Kidney glomerular epithelial cell (primary cell): ENCODE measurements at regions not wholly inside any gene's neighbourhood (a gene's known extent, or its start where the extent isn't known, plus 50 kb on each side); places are given as distances from the start of the nearest gene placed in this dataset.
A peak's percentile ranks its signal among the peaks of the same experiment; 100 is the strongest.
"Not testable (repeated sequence)": the region's sequence is repeated elsewhere in the genome, so short reads cannot be mapped to it uniquely, and the experiment has no call there.

Source experiments
- DNase-seq: peaks from one replicate; lab custom pipeline; 2025; lab: John Stamatoyannopoulos, UW

DNA sequence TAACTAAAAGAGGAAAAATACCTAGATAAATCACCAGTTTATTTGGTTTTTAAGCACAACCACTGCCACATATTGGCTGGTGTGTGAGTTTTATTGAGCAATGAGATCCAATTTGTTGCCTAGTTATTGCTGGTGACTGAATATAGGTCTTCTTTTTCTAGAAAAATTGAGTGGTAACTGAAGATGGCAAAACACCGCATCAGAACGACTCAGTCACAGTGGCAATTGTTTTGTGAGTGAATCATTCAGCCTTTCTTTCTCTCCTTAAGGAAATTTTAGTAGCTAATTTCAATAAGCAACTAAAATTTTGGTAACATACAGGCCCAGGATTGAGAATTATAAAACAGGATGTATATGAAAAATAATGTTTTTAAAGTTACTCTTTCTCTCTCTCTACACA, 533.0 kb downstream of the KCNA4 start:
- DNase-seq, result no peak

DNA sequence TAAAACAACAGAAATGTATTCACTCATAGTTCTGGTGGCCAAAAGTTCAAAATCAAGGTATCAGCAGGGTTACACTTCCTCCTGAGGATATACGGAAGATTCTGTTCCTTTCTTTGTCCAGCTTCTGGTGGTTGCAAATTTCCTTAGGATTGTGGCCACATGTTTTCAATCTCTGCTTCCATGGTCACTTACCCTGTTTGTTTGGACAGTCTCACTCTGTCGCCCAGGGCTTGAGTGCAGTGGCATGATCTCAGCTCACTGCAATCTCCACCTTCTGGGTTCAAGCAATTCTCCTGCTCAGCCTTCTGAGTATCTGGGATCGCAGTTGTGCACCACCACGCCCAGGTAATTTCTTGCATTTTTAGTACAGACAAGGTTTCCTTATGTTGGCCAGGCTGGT, 534.3 kb downstream of the KCNA4 start:
- DNase-seq, result peak; percentile 70

DNA sequence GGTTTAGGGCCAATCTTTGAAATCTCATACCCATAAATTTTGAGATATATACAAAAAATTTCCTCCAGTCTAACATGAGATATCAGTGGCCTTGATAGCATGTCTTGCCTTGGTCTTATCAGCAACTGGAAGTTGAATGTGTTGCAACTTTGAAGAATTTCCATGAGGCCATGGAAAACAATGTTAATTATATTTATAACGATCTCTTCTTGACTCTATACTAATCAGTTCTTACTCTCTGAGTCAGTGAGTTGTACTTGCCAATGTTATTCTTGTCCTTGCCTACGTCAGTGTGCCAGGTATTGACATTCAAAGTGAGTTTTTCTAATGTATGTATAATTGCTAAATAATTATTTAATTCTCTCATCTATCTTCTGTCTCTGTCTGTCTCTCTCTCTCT, 535.1 kb downstream of the KCNA4 start:
- no peak for DNase-seq

DNA sequence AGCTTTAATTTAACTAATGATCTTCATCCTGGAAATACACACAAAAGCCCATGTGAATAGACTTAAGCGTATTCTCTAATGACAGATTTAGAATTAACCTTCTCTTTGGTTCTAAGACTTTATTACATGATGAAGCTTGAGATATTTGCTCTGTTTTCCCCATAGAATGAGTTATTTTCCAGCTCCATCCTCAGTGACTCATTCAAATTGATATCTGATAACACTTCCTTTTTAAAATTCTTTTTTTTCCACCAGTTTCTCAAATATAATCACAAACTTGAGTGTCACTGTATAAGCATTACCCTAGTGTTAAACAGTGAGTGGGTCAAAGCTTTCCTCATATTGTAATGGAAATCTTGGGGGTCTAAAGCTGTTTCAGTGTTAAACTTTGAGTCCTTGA, 535.8 kb downstream of the KCNA4 start:
- DNase-seq, result no peak

DNA sequence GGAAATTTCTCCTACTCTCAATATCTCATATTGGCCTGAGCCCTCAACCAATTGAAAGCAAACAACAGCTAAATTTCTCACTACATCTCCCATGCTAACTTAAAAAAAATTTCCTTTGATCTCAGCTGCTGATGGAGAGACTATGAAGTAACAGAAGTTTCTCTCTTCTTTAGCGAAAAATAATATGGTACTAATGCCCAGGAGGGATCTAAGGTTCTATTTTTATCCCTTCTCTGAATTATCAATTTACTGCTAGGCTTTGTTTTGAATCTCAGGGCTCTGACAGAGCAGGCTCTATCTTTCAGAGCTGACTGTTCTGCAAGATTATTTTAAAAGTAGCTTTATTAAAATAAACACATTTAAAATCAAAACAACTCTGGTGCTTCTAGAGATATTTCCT, 558.6 kb downstream of the KCNA4 start:
- no peak for DNase-seq

DNA sequence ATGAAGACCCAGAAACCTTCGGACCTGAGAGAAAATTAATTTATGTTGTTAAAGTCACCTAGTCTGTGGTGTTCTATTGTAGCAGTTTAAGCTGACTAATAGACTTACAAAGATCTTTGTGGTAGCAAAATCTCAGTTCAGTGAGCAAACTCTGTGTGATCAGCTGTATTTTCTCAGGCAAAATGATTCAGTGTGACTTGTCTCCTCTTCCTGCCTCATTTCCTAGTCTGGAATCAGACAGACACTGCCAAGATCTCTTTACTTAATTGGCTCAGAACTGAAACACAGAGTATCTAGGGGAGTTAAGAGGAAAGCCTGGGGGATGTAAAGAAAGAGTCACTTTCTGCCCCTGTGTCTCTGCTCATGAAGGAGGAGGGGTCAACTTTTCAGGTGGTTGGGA, 564.7 kb downstream of the KCNA4 start:
- peak; percentile 75 for DNase-seq

DNA sequence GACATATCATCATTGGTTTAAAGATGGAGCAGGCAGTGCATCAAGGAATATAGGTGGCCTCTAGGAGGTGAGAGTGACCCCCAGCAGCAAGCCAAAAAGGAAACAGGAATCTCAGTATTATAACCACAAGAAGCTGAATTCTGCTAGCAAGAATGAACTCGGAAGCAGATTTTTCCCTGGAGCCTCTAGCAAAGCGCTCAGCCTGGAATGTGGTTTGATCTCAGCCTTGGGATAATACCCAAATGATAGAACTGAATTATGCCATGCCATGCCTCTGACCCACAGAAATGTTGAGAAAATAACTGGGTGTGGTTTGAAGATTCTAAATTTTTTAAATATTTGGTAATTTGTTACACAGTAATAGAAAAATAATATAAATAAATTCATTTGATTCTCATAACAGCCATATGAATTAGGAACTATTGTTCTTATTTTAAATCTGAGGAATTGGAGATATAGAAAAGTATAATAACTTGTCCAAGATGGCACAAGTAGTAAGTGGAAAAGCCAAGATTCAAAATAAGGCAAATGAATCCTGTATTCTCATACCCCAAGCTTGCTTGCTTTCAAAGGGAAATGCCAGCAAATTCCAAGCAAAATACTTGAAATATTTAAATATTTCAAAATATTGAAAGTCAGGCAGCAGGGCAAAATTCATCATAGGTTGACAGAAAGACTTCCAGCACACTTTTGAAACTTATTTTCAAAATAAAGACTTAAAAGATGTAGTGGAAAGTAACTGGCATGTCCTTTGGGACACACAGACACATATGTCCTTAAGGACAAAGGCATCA, 567.4 kb downstream of the KCNA4 start:
- DNase-seq, result peak; percentile 2

- peak; percentile 60 for DNase-seq
Measured at GRCh38 chr11:29448246-29448877, 568.5 kb downstream of the KCNA4 start.

GRCh38 chr11:29447821-29448220, 569.0 kb downstream of the KCNA4 start:
- peak; percentile 58 for DNase-seq

GRCh38 chr11:29446132-29446531, 570.7 kb downstream of the KCNA4 start:
- no peak for DNase-seq

GRCh38 chr11:29445191-29445590, 571.6 kb downstream of the KCNA4 start:
- not testable (repeated sequence) for DNase-seq

GRCh38 chr11:29438815-29439214, 578.0 kb downstream of the KCNA4 start:
- DNase-seq, result no peak

GRCh38 chr11:29435421-29435820, 581.4 kb downstream of the KCNA4 start:
- DNase-seq, result peak; percentile 39

DNA sequence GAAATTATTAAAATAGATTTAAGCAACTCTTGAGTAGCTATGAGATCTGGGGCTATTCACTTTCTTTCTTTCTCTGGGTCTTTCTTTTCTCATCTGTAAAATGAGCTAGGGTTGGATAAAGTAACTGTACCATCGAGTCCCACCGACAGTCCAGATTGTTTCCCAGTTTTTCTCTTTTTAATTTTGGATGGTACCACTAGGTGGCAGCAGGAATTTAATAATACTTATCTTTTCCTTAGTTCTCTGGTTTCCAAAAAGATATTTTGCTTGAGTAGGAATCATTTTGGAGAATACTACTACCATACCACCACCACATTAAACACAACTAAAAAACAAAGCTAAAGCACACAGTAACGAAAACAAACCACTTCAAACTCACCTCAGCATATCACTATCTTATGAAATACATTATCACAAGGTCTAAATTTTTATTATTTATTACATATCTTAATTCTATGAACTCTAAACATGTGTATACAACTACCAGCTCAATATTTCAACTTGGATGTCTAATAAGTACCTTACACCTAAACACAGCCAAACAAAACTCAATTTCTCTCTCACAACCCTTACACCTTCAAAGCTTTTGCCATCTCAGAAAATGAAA, 584.0 kb downstream of the KCNA4 start:
- DNase-seq, result peak; percentile 25

- no peak for DNase-seq
Measured at GRCh38 chr11:29405305-29405704, 611.5 kb downstream of the KCNA4 start.

GRCh38 chr11:29395555-29396072, 621.2 kb downstream of the KCNA4 start:
- DNase-seq, result no peak

DNA sequence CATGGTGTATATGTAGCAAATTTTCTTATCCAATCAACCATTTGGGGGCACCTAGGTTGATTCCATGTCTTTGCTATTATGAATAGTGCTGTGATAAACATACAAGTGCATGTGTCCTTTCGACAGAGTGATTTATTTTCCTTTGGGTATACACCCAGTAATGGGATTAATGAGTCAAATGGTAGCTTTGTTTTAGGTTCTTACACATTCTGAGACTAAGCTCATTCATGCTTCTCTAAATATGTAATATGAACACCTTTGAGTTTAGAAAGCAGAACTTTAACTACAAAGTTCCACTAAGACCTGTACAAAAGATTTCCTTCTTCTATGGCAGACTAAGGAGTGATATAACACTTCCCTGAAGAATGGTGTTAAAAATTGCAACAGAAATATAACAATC, 627.0 kb downstream of the KCNA4 start:
- no peak for DNase-seq

GRCh38 chr11:29373725-29374124, 643.1 kb downstream of the KCNA4 start:
- no peak for DNase-seq

GRCh38 chr11:29368126-29368525, 648.7 kb downstream of the KCNA4 start:
- no peak for DNase-seq

GRCh38 chr11:29364006-29364405, 652.8 kb downstream of the KCNA4 start:
- DNase-seq, result no peak

DNA sequence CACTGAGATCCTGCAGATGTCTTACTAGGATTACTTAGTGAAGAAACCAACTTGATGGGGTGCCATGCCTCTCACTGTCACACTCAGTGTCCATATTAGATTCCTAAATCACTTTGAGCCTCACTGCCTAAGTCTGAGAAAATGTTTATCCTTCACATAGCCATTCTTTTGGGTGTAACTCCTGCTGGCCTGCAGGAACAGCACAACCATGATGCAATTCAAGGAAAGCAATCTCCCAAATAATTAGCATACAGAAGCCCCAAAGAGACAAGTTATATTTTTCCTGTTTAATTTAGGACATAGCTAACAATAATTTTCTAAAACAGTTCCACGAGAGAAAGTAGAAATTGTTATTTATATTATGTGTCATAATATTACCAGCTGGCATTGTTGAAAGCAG, 655.5 kb downstream of the KCNA4 start:
- no peak for DNase-seq

GRCh38 chr11:29353833-29354232, 663.0 kb downstream of the KCNA4 start:
- DNase-seq, result no peak

- no peak for DNase-seq
Measured at GRCh38 chr11:29352273-29352795, 664.5 kb downstream of the KCNA4 start.
